ENCODE measurements at regions not wholly inside any gene's neighbourhood (a gene's known extent, or its start where the extent isn't known, plus 50 kb on each side); places are given as distances from the start of the nearest gene placed in this dataset.

DNA sequence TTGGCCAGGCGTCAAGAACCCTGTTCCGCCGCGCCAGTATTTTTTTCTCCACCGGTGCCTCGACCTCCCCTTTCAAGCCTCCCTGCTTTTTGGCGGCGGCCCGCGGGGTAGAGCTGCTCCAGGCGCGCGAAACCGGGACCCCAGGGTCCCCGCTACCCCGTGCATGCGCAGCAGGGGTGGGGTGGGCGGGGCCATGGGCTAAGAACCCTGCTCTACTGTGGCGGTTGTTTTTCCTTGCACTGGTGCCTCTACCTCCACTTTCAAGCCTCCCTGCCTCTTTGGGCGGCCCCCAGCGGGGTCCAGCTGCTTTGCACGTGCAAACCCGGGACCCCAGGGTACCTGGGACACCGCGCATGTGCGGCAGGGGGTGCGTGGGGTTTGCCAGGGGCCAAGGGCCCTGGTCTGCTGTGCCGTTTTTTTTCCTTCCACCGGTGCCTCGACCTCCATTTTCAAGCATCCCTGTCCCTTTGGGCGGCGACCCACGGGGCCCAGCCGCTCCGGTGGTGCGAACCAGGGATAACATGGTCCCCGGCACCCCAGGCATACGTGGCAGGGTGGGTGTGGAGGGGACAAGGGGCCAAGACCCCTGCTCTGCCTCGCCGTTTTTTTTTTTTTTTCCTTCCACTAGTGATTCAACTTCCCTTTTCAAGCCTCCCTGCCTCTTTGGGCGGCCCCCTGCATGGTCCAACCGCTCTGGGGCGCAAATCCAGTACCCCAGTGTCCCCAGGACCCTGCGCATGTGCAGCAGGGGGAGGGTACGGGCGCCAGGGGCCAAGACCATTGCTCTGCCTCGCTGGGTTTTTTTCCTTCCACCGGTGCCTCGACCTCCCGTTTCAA is 326.8 kb downstream of the ALG10 start:
- DNase-seq, result no peak

DNA sequence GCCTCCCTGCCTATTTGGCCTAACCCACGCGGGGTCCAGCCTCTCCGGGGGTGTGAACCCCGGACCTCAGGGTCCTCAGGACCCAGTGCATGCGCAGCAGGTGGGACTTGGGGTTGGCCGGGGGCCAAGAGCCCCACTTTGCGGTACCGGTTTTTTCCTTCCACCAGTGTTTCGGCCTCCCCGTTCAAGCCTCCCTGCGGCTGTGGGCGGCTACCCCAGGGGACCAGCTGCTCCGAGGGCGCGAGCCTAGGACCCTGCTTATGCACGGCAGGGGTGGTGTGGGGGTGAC is 327.3 kb downstream of the ALG10 start:
- no peak for DNase-seq

DNA sequence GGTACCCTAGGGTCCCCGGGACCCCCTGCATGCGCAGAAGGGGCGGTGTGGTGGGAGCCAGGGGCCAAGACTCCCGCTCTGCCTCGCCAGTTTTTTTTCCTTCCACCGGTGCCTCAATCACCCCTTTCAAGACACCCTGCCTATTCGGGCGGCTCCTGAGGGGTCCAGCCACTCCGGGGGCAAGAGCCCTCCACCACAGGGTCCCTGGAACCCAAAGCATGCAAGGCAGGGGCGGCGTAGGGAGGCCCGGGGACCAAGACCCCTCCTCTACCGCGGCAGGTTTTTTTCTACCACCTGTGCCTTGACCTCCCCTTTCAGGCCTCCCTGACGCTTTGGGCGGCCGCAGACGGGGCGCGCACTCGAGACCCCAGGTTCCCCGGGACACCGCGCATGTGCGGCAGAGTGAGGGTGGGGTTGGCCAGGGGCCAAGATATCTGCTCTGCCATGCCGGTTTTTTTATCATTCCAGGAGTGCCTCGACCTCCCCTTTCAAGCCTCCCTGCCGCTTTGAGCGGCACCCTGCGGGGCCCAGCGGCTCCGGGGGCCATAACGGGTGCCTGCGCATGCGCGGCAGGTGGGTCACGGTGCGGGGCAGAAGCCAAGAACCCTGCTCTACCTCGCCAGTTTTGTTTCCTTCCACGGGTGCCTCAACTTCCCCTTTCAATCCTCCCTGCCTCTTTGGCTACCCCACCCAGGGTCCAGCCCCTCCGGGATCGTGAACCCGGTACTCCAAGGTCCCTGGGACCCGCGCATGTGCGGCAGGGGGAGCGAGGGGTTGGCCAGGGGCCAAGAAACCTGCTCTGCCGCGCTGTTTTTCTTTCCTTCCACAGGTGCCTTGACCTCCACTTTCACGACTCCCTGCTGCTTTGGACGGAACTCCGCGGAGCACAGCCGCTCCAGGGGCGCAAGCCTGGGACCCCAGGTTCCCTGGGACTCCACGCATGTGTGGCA is 328.1 kb downstream of the ALG10 start:
- DNase-seq, result no peak

GRCh38 chr12:34352098-34352497 is 329.8 kb downstream of the ALG10 start:
- no peak for DNase-seq

DNA sequence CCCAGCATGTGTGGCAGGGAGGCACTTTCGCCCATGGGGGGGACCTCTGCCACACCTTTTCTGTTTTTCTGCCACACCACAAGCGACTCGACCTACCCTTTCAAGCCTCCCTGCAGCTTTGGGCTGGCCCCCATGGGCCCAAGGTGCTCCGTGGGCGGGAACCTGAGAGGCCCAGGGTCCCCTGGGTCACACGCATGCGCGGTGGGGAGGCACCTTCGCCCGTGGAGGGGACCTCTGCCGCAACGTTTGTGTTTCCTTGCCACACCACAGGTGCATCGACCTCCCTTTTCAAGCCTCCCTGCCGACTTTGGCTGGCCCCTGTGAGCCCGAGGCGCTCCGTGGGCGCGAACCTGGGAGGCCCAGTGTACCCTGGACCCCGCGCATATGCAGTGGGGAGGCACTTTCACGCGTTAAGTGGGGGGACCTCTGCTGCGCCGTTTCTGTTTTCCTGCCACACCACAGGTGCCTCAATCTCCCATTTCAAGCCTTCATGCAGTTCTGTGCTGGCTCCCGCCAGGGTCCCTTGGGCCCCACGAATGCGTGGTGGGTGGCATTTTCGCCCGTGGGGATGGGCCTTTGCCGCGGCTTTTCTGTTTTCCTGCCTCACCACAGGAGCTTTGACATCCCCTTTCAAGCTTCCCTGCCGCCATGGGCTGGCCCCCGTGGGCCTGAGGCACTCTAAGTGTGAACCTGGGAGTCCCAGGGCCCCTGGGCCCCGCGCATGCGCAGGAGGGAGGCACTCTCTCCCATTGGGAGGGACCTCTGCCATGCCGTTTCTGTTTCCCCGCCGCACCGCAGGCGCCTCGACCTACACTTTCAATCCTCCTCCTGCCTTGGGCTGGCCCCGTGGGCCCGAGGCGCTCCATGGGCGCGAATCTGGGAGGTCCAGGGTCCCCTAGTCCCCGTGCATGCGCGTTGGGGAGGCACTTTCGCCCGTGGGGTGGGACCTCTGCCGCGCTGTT is 332.2 kb downstream of the ALG10 start:
- no peak for DNase-seq

GRCh38 chr12:34356233-34356987 is 334.1 kb downstream of the ALG10 start:
- no peak for DNase-seq

- DNase-seq, result no peak
These were observed 335.5 kb downstream of the ALG10 start for GRCh38 chr12:34357791-34358190.

DNA sequence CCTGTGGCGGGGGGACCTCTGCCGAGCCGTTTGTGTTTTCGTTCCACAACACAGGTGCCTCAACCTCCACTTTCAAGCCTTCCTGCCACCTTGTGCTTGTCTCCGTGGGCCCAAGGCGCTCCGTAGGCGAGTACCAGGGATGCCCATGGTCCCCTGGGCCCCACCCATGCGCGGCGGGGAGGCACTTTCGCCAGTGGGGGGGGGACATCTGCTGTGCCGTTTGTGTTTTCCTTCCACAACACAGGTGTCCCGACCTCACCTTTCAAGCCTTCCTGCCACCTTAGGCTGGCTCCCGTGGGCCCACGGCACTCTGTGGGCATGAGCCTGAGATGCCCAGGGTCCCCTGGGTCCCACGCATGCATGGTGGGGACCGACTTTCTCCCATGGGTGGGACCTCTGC is 335.9 kb downstream of the ALG10 start:
- no peak for DNase-seq

DNA sequence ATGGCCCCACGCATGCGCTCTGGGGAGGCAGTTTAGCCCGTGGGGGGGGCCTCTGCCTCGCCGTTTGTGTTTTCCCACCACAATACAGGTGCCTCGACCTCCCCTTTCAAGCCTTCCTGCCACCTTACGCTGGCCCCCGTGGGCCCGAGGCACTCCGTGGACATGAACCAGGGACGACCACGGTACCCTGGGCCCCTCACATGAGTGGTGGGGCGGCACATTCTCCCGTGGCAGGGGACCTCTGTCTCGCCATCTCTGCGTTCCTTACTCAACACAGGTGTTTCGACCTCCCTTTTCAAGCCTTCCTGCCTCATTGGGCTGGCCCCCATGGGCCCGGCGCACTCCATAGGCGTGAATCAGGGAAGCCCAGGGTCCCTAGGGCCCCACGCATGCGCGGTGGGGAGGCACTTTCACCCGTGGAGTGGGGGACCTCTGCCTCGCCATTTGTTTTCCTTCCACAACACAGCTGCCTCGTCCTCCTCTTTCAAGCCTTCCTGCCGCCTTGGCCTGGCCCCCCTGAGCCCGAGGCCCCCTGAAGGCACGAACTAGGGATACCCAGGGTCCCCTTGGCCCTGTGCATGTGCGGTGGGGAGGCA is 339.5 kb downstream of the ALG10 start:
- no peak for DNase-seq

DNA sequence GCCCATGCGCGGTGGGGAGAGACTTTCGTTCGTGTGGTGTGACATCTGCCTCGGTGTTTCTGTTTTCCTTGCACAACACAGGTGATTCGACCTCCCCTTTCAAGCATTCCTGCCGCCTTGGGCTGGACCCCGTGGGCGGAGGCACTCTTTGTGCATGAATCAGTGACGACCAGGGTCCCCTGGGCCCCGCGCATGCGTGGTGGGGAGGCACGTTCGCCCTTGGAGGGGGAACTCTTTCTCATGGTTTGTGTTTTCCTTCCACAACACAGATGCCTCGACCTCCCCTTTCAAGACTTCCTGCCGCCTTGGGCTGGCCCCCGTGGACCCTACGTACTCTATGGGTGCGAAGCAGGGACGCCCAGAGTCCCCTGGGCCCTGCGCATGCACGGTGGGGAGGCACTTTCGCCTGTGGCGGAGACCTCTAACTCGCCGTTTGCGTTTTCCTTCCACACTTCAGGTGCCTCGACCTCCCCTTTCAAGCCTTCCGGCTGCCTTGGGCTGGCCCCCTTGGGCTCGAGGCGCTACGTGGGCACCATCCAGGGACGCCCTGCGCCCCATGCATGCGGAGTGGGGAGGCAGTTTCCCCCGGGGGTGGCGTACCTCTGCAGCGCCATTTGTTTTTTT is 340.9 kb downstream of the ALG10 start:
- no peak for DNase-seq

- no peak for DNase-seq
These were observed 345.8 kb downstream of the ALG10 start for GRCh38 chr12:34368079-34368478.

DNA sequence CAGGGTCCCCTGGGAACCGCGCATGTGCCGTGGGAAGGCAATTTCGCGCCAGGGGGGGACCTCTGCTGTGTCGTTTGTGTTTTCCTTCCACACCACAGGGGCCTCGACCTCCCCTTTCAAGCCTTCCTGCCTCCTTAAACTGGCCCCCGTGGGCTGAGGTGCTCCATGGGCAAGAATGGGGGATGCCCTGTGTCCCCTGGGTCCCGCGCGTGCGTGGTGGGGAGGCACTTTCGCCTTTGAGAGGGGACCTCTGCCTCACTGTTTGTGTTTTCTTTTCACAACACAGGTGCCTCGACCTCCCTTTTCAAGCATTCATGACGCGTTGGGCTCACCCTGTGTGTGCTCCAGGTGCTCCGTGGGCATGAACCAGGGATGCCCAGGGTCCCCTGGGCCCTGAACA is 348.8 kb downstream of the ALG10 start:
- no peak for DNase-seq

- DNase-seq, result no peak
These were observed 349.7 kb downstream of the ALG10 start for GRCh38 chr12:34372003-34372402.

DNA sequence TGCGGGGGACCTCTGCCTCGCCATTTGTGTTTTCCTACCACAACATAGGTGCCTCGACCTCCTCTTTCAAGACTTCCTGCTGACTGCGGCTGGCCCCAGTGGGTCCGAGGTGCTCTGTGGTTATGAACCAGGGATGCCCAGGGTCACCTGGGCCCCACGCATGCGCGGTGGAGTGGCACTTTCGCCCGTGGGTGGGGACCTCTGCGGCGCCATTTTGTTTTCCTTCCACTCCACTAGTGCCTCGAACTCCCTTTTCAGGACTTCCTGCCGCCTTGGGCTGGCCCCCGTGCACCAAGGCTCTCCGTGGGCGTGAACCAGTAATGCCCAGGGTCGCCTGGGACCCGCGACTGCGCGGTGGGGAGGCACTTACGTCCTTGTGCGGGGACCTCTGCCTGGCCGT is 351.6 kb downstream of the ALG10 start:
- DNase-seq, result no peak

DNA sequence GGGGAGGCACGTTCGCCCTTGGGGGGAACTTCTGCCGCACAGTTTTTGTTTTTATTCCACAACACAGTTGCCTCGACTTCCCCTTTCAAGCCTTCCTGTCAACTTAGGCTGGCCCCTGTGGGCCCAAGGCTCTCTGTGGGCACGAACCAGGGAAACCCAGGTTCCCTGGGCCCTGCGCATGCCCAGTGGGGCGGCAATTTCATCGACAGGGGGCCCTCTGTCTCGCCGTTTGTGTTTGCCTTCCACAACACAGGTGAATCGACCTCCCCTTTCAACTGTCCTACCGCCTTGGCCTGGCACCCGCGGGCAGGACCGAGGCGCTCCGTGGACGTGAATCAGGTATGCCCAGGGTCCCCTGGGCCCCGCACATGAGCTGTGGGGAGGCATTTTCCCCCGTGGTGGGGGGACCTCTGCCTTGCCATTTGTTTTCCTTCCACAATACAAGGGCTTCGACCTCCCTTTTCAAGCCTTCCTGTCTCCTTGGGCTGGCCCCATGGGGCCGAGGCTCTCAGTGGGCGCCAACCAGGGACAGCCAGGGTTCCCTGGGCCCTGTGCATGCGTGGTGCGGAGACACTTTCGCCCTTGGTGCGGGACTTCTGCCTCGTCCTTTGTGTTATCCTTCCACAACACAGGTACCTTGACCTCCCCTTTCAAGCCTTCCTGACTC is 354.0 kb downstream of the ALG10 start:
- DNase-seq, result no peak

- DNase-seq, result no peak
These were observed 355.1 kb downstream of the ALG10 start for GRCh38 chr12:34377243-34378035.

DNA sequence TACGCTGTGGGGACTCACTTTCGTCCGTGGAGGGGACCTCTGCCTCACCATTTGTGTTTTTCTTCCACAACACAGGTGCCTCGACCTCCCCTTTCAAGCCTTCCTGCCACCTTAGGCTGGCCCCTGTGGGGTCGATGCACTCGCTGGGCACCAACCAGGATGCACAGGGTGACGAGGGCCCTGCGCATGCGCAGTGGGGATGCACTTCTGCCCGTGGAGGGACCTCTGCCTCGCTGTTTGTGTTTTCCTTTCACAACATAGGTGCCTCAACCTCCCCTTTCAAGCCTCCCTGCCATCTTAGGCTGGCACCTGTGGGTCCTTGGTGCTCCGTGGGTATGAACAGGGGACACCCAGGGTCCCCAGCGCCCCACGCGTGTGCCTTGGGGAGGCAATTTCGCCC is 356.8 kb downstream of the ALG10 start:
- no peak for DNase-seq

DNA sequence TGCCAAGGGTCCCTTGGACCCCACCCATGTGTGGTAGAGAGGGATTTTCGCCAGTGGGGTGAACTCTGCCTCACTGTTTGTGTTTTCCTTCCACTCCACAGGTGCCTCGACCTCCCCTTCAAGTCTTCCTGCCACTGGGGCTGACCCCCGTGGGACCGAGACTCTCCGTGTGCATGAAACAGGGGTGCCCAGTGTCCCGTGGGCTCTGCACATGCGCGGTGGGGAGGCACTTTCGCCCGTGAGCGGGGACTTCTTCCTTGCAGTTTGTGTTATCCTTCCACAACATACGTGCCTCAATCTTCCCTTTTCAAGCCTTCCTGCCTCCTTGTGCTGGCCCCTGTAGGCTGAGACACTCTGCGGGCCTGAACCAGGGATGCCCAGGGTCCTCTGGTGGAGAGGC is 362.4 kb downstream of the ALG10 start:
- no peak for DNase-seq

DNA sequence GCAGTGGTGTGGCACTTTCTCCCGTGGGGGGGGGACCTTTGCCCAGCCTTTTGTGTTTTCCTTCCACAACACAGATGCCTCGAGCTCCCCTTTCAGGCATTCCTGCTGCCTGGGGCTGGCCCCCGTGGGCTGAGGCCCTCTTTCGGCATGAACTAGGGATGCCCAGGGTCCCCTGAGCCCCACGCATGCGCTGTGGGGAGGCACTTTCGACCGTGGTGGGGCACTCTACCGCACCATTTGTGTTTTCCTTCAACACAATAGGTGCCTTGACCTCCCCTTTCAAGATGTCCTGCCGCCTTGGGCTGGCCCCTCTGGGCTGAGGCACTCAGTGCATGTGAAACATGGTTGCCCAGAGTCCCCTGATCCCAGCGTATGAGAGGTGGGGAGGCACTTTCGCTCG is 363.7 kb downstream of the ALG10 start:
- no peak for DNase-seq
